ENCODE measurements at regions not wholly inside any gene's neighbourhood (a gene's known extent, or its start where the extent isn't known, plus 50 kb on each side); places are given as distances from the start of the nearest gene placed in this dataset.

- no peak overlapping the region for H3K9ac ChIP-seq (ENCODE audit: extremely low read depth, insufficient read length, low read length)
- H4K8ac ChIP-seq (replicated peaks; ENCODE audit: insufficient read length, low read depth, low read length), result no peak overlapping the region
- H3K27ac ChIP-seq (ENCODE audit: insufficient read length, low read depth, low read length), result no peak overlapping the region
- Mint-ChIP-seq H3K27me3 (ENCODE audit: low read depth) (no peaks in the 10 kb centered on the region), H3K9me3 (no peaks in the 10 kb centered on the region), H3K27ac (peak overlapping the region in 1 of 3 experiments; percentile 76; a peak in 1 of 7 replicates), H3K4me1 (peaks cover 21 to 24% of the 10 kb centered on the region in 2 experiments), H3K36me3 (ENCODE audit: insufficient read depth in 1 of 3, low read depth in 3 of 3) (no peaks in the 10 kb centered on the region; a peak in 1 of 7 replicates), H3K4me3 (no peak overlapping the region)
- H3K56ac ChIP-seq (ENCODE audit: insufficient read length, low read depth, low read length), result no peak overlapping the region
- no peaks in the 10 kb centered on the region for H3K9me3 ChIP-seq (ENCODE audit: control insufficient read depth, low read depth, low read length)
- H3K14ac ChIP-seq (ENCODE audit: insufficient read depth, low read length), result no peak overlapping the region
- H4K20me1 ChIP-seq (ENCODE audit: control insufficient read depth, insufficient read depth, insufficient read length), result no peaks in the 10 kb centered on the region
- no peaks in the 10 kb centered on the region for H3K79me2 ChIP-seq (ENCODE audit: insufficient read depth, low read length)
- TF ChIP-seq CTCF (conservative IDR thresholded peaks at IDR 0.05), result no peak
- no peak overlapping the region for H2BK20ac ChIP-seq (ENCODE audit: low read depth, low read length, poor library complexity, severe bottlenecking)
- no peak overlapping the region for H2AK5ac ChIP-seq (ENCODE audit: insufficient read length, low read length)
- H3K27me3 ChIP-seq (ENCODE audit: insufficient read depth, low read length), result no peaks in the 10 kb centered on the region
- no peak overlapping the region for H2BK12ac ChIP-seq (ENCODE audit: insufficient read length, low read depth, low read length)
- no CpG with 5 or more reads among the region's 5 CpGs for WGBS (ENCODE audit: extremely low coverage, insufficient read length, low lambda C conversion rate)
- no peak overlapping the region for H2AFZ ChIP-seq (ENCODE audit: low read length)
- no peak overlapping the region for H3K4ac ChIP-seq (ENCODE audit: low read depth, low read length)
- no peak overlapping the region for H2BK120ac ChIP-seq (ENCODE audit: low read depth, low read length, poor library complexity, severe bottlenecking)
- no peak overlapping the region for H3T11ph ChIP-seq (ENCODE audit: low read length)
- no peak overlapping the region for H2BK15ac ChIP-seq (ENCODE audit: low read depth, low read length)
- no peak overlapping the region for H3K18ac ChIP-seq (ENCODE audit: insufficient read length, low read depth, low read length)
- H3K4me1 ChIP-seq (ENCODE audit: insufficient read depth, low read length), result no peaks in the 10 kb centered on the region
- no peak overlapping the region for H4K91ac ChIP-seq (ENCODE audit: insufficient read length, low read depth, low read length)
- DNase-seq, result no peak
- H2BK5ac ChIP-seq (ENCODE audit: insufficient read length, low read length), result no peak overlapping the region
- no peak overlapping the region for H3K4me2 ChIP-seq (ENCODE audit: insufficient read depth, insufficient read length, low read length)
- no peaks in the 10 kb centered on the region for H3K23me2 ChIP-seq (ENCODE audit: insufficient read length, low read depth, low read length, poor library complexity, severe bottlenecking)
- no peak overlapping the region for H4K5ac ChIP-seq (ENCODE audit: insufficient read length, low read depth, low read length)
- no peaks in the 10 kb centered on the region for H3K79me1 ChIP-seq (ENCODE audit: insufficient read depth, low read depth, low read length, poor library complexity, severe bottlenecking)
- H3K23ac ChIP-seq (ENCODE audit: insufficient read length, low read depth, low read length), result no peak overlapping the region
Measured at GRCh38 chr11:80649186-80649585, 1208.4 kb upstream of the TENM4 start.

Measured in H9 (cell line).